GM20000 (cell line): ENCODE measurements at regions not wholly inside any gene's neighbourhood (a gene's known extent, or its start where the extent isn't known, plus 50 kb on each side); places are given as distances from the start of the nearest gene placed in this dataset.

ENCODE experiments used
- DNase-seq: peaks from one replicate; pipeline ENCODE4 v3.0.0; 2012; ENCODE audit warnings: low spot score
- TF ChIP-seq, protein P1 (sequence below): IDR thresholded peaks from 2 replicates; pipeline ENCODE4 v1.5.1; 2012; ENCODE audit warnings: mild to moderate bottlenecking, control low read depth; ENCODE audit errors: extremely low read depth, missing control alignments

DNA sequence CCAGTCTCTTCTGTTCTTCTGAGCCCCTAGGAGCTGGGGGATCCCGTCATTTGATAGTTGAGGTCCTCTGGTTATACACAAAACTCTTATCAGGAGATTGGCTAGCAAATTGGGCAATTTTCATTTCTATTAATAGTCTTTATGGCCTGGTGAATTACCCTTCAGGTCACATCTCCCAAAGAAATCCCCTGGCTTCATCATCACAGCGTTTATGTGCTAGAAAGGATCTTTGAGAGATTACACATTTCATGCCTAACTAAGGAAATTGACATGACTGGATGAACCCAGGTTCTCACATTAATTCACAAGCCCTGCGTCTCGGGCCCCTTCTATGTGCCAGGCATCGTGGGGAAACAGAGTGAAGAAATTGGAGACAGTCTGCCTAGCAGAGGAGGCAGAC, 227.4 kb upstream of the PROK2 start:
- DNase-seq: no peak
- TF ChIP-seq, protein P1, sequence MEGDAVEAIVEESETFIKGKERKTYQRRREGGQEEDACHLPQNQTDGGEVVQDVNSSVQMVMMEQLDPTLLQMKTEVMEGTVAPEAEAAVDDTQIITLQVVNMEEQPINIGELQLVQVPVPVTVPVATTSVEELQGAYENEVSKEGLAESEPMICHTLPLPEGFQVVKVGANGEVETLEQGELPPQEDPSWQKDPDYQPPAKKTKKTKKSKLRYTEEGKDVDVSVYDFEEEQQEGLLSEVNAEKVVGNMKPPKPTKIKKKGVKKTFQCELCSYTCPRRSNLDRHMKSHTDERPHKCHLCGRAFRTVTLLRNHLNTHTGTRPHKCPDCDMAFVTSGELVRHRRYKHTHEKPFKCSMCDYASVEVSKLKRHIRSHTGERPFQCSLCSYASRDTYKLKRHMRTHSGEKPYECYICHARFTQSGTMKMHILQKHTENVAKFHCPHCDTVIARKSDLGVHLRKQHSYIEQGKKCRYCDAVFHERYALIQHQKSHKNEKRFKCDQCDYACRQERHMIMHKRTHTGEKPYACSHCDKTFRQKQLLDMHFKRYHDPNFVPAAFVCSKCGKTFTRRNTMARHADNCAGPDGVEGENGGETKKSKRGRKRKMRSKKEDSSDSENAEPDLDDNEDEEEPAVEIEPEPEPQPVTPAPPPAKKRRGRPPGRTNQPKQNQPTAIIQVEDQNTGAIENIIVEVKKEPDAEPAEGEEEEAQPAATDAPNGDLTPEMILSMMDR: no peak

DNA sequence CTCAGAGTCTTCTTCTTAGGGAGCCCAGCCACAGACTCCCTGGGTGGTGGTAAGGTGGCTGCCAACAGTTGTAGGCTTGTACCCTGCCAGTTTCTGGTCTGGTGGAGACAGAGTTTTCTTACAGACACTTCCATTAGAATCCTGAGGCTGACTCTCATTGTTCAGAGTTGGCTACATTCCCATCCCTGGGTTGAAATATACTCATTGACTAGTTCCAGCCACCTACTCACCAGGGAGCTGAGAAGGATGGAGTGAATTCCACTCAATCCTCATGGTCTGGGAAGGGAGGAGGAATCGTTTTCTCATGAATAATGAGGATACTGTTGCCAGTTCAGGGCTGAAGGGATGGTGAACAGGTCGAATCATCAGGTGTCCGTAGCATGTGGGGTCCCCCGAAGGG, 226.5 kb upstream of the PROK2 start:
- TF ChIP-seq, protein P1: no peak
- DNase-seq: no peak

GRCh38 chr3:72009851-72010443, 225.0 kb upstream of the PROK2 start:
- TF ChIP-seq, protein P1: no peak
- no peak for DNase-seq

DNA sequence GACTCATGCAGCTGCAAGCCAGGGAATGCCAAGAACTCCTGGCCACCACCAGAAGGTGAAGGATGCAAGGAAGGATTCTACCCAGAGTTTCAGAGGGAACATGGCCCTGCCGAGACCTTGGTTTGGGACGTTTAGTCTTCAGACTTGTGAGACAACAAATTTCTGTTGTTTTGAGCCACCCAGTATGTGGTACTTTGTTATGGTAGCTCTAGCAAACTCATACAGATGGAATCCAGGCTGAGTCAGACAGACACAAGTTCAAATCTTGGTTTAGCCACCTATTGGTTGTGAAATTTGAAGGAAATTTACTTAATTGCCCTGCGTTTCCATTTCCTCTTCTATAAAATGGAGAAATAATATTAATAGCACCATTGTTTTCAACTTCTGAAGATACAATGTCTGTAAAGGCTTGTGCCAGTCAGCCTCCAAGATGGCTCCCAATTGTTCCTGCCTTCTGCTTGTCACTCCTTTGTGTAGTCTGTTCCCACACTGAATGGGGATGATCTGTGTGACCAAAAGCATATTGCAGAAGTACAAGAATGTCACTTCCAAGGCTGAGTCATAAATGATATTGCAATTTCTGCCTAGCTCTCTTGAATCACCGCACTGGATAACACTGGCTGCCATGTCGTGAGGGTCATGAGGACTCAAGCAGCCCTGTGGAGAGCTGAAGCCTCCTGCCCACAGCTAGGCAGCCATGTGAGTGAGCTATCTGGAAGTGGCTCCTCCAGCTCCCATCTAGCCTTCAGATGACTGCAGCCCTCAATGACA, 223.5 kb upstream of the PROK2 start:
- DNase-seq: no peak
- TF ChIP-seq, protein P1: no peak

DNA sequence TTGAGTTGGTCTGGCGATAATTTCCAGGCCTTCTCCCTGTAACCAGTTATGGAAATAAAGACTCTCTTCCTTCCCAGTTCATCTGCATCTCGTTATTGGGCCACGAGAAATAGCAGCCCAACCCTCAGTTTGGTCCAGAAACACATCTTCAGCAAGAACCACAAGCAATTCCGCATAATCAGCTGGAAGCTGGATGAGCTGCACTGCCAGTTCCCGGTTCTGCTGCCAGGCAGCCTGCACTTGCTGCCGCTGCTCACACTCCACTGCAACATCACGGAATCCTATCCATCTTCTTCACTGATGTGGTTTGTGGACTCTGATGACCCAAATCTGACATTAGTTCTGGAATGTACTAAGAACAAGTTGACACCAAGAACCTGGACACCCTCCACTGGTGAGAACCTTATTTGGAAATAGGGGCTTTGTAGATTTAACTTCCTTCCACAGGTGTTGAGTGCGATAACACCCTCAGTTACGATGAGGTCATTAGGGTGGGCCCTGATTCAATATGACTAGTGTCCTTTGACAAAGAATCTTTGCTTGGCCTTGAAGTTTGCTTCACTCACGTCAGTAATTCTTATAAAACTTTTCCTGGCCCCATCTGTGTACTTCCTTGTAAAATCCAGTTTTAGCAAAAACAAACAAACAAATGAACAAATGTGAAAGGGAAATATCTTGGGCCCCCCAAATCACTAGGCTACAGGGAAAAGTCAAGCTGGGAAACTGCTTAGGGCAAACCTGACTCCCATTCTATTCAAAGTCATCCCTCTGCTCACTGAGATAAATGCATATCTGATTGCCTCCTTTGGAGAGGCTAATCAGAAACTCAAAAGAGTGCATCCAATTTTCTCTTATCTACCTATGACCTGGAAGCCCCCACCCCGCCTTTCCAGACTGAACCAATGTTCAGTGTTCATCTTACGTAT, 221.9 kb upstream of the PROK2 start:
- TF ChIP-seq, protein P1: no peak
- DNase-seq: no peak

DNA sequence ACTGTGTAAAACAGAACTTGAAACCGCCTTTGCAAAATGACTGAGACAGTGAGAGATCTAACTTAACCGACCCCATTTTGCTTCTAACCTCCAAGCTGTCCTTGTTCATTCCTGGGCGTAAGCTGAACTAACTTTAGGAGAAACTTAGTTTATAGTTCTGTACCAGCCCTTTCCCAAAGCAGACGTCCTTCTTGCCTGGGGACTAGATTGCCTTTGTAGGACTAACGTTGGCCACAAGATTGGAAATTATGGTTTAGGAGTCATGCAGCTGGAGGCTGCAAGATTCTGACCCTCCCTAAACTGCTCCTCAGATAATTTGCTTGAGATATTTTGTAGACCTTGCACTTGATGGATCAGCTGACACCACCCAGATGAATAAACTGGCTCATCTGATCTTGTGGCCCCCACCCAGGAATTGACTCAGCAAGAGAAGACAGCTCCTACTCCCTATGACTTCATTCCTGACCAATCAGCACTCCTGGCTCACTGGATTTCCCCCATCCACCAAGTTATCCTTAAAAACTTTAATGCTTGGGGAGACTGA, 219.9 kb upstream of the PROK2 start:
- DNase-seq: no peak
- TF ChIP-seq, protein P1: no peak
